ENCODE measurements at regions not wholly inside any gene's neighbourhood (a gene's known extent, or its start where the extent isn't known, plus 50 kb on each side); places are given as distances from the start of the nearest gene placed in this dataset.

- no peak overlapping the region for H3K27ac ChIP-seq (ENCODE audit: low read depth, low read length)
- peaks cover 10% of the 10 kb centered on the region for H3K27me3 ChIP-seq (ENCODE audit: control insufficient read depth, insufficient read depth, low read length, poor library complexity, severe bottlenecking)
- peaks cover 29% of the 10 kb centered on the region for H3K27me3 Mint-ChIP-seq (ENCODE audit: insufficient read depth)
- peak; percentile 41 for DNase-seq
- no peak overlapping the region for H3K4me3 Mint-ChIP-seq
- H3K36me3 Mint-ChIP-seq (ENCODE audit: low read depth) = no peaks in the 10 kb centered on the region
- no peaks in the 10 kb centered on the region for H3K36me3 ChIP-seq (ENCODE audit: control insufficient read depth, insufficient read depth, low read length)
- H3K4me3 ChIP-seq (ENCODE audit: low read length) = no peak overlapping the region
- H3K27ac Mint-ChIP-seq = no peak overlapping the region
- H3K9me3 Mint-ChIP-seq = no peaks in the 10 kb centered on the region
- no peak overlapping the region for H3K9ac ChIP-seq (ENCODE audit: extremely low read depth, low read length, poor library complexity, severe bottlenecking)
- H3K4me1 ChIP-seq (ENCODE audit: control insufficient read depth, insufficient read depth, low read length) = no peaks in the 10 kb centered on the region
- no peak for TF ChIP-seq CTCF (conservative IDR thresholded peaks at IDR 0.05)
- 83 to 85% methylated on average over 3 to 6 of the region's 6 CpGs for WGBS, 2 experiments (ENCODE audit: insufficient coverage in 1 of 2, insufficient read length in 1 of 2)
- no peaks in the 10 kb centered on the region for H3K4me1 Mint-ChIP-seq
- no peaks in the 10 kb centered on the region for H3K9me3 ChIP-seq (ENCODE audit: control insufficient read depth, low read length)
Measured at GRCh38 chr1:17886838-17887441, 131.8 kb downstream of the ACTL8 start.

GRCh38 chr1:17887661-17888371 is 132.7 kb downstream of the ACTL8 start:
- peak; percentile 27 for DNase-seq
- no peaks in the 10 kb centered on the region for H3K4me1 Mint-ChIP-seq
- 87 to 89% methylated on average over 14 to 17 of the region's 17 CpGs for WGBS, 2 experiments (ENCODE audit: insufficient coverage in 1 of 2, insufficient read length in 1 of 2)

More at GRCh38 chr1:17887661-17888371, 132.7 kb downstream of the ACTL8 start:
- Histone ChIP-seq H3K4me3 (ENCODE audit: low read length) (no peak overlapping the region), H3K4me1 (ENCODE audit: control insufficient read depth, insufficient read depth, low read length) (no peaks in the 10 kb centered on the region), H3K9me3 (ENCODE audit: control insufficient read depth, low read length) (no peaks in the 10 kb centered on the region), H3K27me3 (ENCODE audit: control insufficient read depth, insufficient read depth, low read length, poor library complexity, severe bottlenecking) (peaks cover 10% of the 10 kb centered on the region), H3K9ac (ENCODE audit: extremely low read depth, low read length, poor library complexity, severe bottlenecking) (no peak overlapping the region), H3K36me3 (ENCODE audit: control insufficient read depth, insufficient read depth, low read length) (no peaks in the 10 kb centered on the region), H3K27ac (ENCODE audit: low read depth, low read length) (no peak overlapping the region)
- Mint-ChIP-seq H3K27me3 (ENCODE audit: insufficient read depth) (peaks cover 31% of the 10 kb centered on the region), H3K4me3 (no peak overlapping the region), H3K27ac (no peak overlapping the region), H3K9me3 (no peaks in the 10 kb centered on the region), H3K36me3 (ENCODE audit: low read depth) (no peaks in the 10 kb centered on the region)
- no peak for TF ChIP-seq CTCF (conservative IDR thresholded peaks at IDR 0.05)

Measured in endodermal cell (in vitro differentiated cells).